ENCODE measurements at regions not wholly inside any gene's neighbourhood (a gene's known extent, or its start where the extent isn't known, plus 50 kb on each side); places are given as distances from the start of the nearest gene placed in this dataset.
"Not testable (repeated sequence)": the region's sequence is repeated elsewhere in the genome, so short reads cannot be mapped to it uniquely, and the experiment has no call there.

DNA sequence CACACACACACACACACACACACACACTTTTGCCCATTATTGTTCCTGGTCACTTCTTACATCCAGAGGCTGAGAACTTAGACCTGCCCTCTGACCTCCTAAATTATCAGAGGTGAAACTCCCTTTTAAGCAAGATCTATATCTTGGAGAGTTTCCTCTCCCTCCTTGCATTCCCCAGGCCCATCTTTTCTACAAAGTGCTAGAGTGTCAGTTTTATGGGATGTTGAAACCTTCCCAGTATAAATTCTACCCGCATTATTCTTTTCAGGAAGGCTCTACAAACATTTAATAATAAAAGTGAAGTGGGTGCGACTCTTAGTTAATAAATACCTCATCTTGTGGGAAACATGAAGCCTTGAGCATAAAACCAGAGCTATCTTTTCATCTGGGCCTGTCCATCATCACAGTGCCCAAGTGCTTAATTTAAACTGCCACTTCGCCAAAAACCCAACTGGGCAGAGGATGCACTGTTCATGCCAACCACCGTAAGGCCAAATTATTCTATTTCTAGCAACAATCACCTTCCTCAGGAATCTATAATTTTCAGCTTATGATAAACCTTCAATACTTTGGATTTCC is 458.2 kb upstream of the RUNX1 start:
- no peak for DNase-seq (ENCODE audit: low read depth, low spot score)

DNA sequence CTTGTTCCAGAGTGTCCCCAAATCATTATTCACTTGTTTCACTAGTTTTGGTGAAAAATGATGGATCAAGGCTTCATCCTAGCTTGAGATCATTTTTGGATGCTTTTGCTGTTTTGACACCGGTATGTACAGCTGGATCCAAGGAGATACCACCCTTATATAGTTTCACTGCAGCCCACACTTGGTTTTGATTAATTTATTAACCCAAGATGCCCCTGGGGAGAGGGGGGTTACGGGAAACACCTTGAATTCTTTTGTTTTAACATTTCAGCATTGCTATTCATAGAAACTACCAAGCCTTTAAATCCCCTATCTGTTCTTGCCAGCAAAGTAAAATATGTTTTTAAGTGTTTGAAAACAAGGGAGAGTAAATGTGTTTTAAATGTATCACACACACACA is 457.7 kb upstream of the RUNX1 start:
- DNase-seq (ENCODE audit: low read depth, low spot score) = no peak

DNA sequence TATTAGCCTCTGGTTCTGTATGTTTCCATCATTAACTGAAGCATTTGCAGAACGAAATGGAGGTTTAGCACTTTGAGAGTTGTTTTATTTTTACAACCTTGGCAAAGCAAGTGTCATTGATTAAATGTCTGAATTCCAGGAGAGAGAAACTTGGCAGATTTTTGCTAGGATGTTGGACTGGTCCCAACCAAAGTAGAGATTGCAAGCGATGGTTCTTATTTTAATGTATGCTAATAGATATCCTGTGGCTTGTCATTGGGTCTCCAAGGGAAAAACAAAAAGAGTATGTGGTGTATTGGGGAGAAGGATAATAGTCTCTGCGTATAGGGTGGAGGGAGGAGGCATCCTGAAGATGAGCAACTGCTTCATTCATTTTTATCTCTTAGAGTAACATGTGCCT is 457.2 kb upstream of the RUNX1 start:
- DNase-seq (ENCODE audit: low read depth, low spot score) = no peak

DNA sequence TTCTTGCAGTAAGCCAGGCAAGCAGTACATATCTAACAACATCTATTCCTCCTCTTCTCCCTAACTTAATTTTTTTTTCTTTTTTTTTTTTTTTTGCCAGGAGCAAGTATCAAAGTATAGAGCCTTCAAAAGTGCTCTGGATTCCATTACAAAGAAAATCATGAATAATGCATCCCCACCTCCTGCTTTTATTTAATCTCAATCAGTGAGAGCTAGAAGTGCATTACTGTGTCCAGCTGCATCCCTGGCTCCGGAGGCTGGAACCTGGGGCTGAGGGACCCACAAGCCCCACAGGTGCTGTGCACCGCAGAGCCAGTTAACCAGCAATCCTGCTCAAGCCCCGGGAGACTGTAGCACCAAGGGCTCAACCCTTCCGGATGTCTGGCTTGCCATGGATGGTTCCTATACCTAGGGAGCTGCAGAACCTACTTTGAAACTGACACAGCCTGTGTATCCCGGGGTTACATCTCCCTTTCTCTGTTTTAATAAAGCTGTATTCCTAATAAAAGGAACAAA is 455.9 kb upstream of the RUNX1 start:
- no peak for DNase-seq (ENCODE audit: low read depth, low spot score)

- DNase-seq (ENCODE audit: low read depth, low spot score) = no peak
Measured at GRCh38 chr21:35504277-35504676, 455.2 kb upstream of the RUNX1 start.

- DNase-seq (ENCODE audit: low read depth, low spot score) = no peak
Measured at GRCh38 chr21:35503671-35504070, 454.6 kb upstream of the RUNX1 start.

- DNase-seq (ENCODE audit: low read depth, low spot score) = no peak
Measured at GRCh38 chr21:35502821-35503220, 453.7 kb upstream of the RUNX1 start.

- DNase-seq (ENCODE audit: low read depth, low spot score) = not testable (repeated sequence)
Measured at GRCh38 chr21:35497522-35497921, 448.4 kb upstream of the RUNX1 start.

DNA sequence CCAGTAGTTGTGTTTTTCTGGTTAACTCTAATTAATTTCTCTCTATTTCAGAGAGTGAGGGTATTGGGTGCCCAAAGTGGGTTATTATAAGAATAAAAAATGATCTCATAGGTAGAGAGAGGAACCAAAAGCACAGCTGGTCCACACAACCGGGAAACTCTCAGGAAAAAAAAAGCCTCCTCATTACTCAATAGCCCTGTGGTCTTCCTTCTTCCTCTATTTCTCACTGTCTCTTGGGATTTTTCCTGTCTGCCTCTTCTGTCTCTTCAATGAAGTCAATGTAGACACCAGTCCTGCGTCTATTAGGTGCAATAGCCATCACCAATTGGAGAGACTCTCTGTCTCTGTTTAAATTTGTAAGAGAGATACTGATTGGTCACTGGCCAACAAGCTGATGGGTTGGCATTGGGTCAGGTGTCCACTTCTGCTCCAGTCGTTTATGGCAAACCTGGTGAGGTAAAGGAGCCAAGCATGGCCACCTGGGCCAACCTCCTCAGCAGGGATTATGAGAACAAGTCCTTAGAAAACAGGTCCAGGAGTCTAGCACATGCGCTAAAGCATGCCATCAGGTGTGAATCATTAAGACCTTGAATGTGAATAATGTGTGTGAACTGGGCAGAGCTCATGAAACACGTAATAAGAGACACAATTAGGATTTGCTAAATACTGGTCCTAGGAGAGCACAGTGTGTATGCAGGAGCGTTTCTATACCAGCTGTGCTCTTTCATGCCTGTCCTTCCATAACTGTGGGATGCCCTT is 443.0 kb upstream of the RUNX1 start:
- DNase-seq (ENCODE audit: low read depth, low spot score) = no peak

- no peak for DNase-seq (ENCODE audit: low read depth, low spot score)
Measured at GRCh38 chr21:35491114-35491513, 442.0 kb upstream of the RUNX1 start.

GRCh38 chr21:35489389-35489980 is 440.4 kb upstream of the RUNX1 start:
- no peak for DNase-seq (ENCODE audit: low read depth, low spot score)

GRCh38 chr21:35488946-35489345 is 439.8 kb upstream of the RUNX1 start:
- DNase-seq (ENCODE audit: low read depth, low spot score) = no peak

GRCh38 chr21:35485364-35485763 is 436.3 kb upstream of the RUNX1 start:
- no peak for DNase-seq (ENCODE audit: low read depth, low spot score)

DNA sequence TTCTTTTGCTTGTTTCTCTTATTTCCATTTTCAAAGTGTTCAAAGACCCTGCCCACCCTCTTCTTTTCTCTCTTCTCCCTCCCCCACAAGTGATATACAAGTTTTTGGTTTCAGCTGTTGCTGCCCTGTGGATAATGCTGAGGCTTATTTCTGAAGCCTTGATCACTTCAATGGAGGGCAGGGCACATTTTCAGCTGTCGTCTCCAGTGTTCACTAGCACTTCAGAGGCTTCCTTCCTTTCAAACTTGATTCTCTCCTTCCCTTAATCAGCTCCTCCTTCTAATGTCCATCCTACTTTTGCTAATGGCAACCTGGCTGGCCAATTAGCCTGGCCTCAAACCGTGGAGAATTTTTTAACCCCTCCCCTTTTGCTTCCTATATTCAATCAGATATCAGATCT is 435.7 kb upstream of the RUNX1 start:
- DNase-seq (ENCODE audit: low read depth, low spot score) = no peak

GRCh38 chr21:35484032-35484431 is 434.9 kb upstream of the RUNX1 start:
- no peak for DNase-seq (ENCODE audit: low read depth, low spot score)

- DNase-seq (ENCODE audit: low read depth, low spot score) = peak; percentile 17
Measured at GRCh38 chr21:35482933-35483662, 434.0 kb upstream of the RUNX1 start.

DNA sequence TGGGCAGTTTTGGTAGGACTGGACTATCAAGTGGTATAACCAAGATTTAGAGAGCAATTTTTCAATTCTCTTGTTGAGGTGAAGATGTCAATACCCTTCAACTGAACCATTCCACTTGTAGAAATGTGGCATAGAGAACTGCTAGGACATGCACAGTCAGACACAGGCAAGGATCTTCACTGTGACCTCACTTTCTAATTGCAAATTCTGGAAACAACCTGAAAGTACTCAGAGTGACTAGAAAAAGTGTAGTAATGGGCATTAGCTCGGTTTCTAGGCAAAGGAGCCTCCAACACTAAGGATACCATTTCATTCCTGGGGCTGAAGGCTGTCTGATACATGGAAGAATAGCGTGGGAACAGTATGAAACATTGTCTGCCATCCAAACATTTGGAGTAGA is 433.0 kb upstream of the RUNX1 start:
- DNase-seq (ENCODE audit: low read depth, low spot score) = no peak

GRCh38 chr21:35481005-35481404 is 431.9 kb upstream of the RUNX1 start:
- DNase-seq (ENCODE audit: low read depth, low spot score) = no peak

- DNase-seq (ENCODE audit: low read depth, low spot score) = no peak
Measured at GRCh38 chr21:35479529-35479928, 430.4 kb upstream of the RUNX1 start.

DNA sequence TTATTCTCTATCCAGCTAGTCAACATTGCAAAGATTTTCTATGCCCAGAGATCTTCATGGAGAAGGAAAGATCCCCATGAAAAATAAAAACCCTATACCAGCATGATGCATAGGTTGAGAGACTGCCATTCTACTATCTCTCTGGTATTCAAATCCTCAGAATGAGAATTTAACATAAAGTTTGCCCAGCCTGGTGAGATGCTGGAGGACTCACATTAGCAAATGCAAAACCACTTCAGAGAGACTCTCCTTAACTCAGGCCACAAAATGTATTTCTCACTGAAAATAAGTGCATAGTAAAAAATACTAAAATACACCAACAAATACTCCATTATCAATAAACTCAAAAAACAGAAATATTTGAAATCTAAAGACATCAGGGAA is 430.0 kb upstream of the RUNX1 start:
- DNase-seq (ENCODE audit: low read depth, low spot score) = no peak

DNA sequence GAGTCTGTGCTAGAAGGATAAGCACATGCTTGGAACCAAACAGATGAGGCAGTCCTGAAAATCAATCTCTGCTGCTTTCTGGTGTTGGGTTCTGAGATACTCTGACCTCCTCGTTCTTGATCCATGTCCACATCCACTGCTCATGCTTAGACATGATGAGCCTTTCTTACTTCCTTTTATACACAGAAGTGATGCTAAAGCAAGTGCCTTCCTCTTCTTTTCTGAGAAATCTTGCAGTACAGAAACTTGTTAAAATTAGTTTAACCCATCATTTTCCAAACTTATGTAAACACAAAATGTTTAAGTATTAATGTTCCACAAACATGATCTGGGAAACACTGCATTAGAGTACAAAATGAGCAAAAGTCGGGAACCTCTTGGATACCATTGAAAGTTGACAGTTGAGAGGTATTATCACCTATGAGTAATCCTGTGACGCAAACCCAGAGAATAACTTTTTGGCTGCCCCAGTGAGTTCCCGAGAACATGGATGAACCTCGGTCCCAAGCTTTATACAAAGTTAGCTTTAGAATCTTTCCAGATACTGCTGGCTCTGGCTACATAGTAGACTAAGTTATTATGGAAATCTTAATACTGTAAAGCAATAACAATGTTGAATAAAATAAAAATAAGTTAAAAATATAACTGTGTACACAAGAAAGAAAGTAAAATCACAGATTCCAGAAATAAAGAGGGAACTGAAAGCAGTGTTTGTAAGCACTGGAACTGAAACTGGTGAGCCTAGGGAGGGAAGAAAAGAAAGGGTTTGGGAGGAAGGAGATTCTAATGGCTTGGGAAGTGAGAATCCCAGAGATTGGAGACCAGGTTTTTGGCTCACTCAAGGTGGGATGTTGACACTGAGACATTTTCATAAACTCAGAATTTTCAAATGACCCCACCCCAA is 429.3 kb upstream of the RUNX1 start:
- no peak for DNase-seq (ENCODE audit: low read depth, low spot score)

Data from pulmonary artery endothelial cell (primary cell).